Endothelial cell of umbilical vein (primary cell): ENCODE measurements at regions not wholly inside any gene's neighbourhood (a gene's known extent, or its start where the extent isn't known, plus 50 kb on each side); places are given as distances from the start of the nearest gene placed in this dataset.

Source experiments
- BruUV-seq: library from RNA; stranded (reverse); fragments of 400-500 nt; replicated peaks from 2 replicates; lab custom pipeline; 2021; lab: Mats Ljungman, UMichigan
- CTCF ChIA-PET: fragments of 300-600, 350-600 bp; sonication (Branson Sonifier 250); formaldehyde crosslinking; loops from one replicate; lab custom pipeline; 2021; ENCODE audit warnings: antibody characterized with exemption, inconsistent platforms; lab: Charles Lee
- POLR2A ChIA-PET: fragments of 300-600, 350-600 bp; sonication (Branson Sonifier 250); formaldehyde crosslinking; loops from one replicate; lab custom pipeline; 2021; ENCODE audit warnings: antibody characterized with exemption, inconsistent platforms; lab: Charles Lee
- DNase-seq: peaks from one replicate; pipeline ENCODE4 v3.0.0-alpha.2; 2011; ENCODE audit warnings: low read depth, low spot score
- FAIRE-seq: peaks from 2 replicates; lab custom pipeline; 2011; peaks lifted over from hg19 to GRCh38; lab: Jason Lieb, UNC
- H2AFZ ChIP-seq: 2 replicates; pipeline ENCODE4 v1.6.0; 2012; ENCODE audit warnings: low read depth, low read length, control low read depth, inconsistent platforms
- H3K27ac ChIP-seq: 2 replicates; pipeline ENCODE4 v1.5.1; 2011; ENCODE audit warnings: low read depth, mild to moderate bottlenecking, control low read depth, low read length, moderate library complexity; ENCODE audit not compliant: insufficient read depth
- H3K27me3 ChIP-seq, 2 experiments: 2 replicates each; pipeline versions ENCODE4 v1.6.0 to v1.6.1; 2011; ENCODE audit warnings: low read length in 2 of 2, mixed read lengths in 1 of 2; ENCODE audit not compliant: control insufficient read depth in 2 of 2, insufficient read depth in 2 of 2
- H3K36me3 ChIP-seq, 2 experiments: 2 replicates in 1 of 2; 3 replicates in 1 of 2; pipeline ENCODE4 v1.5.1; 2011; ENCODE audit warnings: low read length in 2 of 2, mild to moderate bottlenecking in 1 of 2, moderate library complexity in 1 of 2; ENCODE audit not compliant: control insufficient read depth in 2 of 2, insufficient read depth in 2 of 2; ENCODE audit errors: extremely low read depth in 1 of 2
- H3K4me1 ChIP-seq: 3 replicates; pipeline ENCODE4 v1.5.1; 2011; ENCODE audit warnings: mild to moderate bottlenecking, low read length; ENCODE audit not compliant: control insufficient read depth, insufficient read depth; ENCODE audit errors: extremely low read depth
- H3K4me2 ChIP-seq: 2 replicates; pipeline ENCODE4 v1.6.1; 2011; ENCODE audit warnings: low read length, control low read depth, mixed read lengths; ENCODE audit not compliant: insufficient read depth
- H3K4me3 ChIP-seq, 3 experiments: fragments of 200-600 bp in 1 of 3; sonication (generic), shearing (Covaris generic) in 1 of 3; replicated peaks in 1 of 3; 2 replicates each; pipeline ENCODE4 v1.5.1; 2011 to 2016; ENCODE audit warnings: control low read depth in 3 of 3, low read length in 3 of 3, mild to moderate bottlenecking in 2 of 3, inconsistent platforms in 1 of 3, low read depth in 1 of 3, moderate library complexity in 1 of 3; ENCODE audit not compliant: insufficient read depth in 1 of 3
- H3K79me2 ChIP-seq: 2 replicates; pipeline ENCODE4 v1.6.0; 2012; ENCODE audit warnings: low read length, inconsistent platforms; ENCODE audit not compliant: control insufficient read depth, insufficient read depth
- H3K9ac ChIP-seq: replicated peaks from 2 replicates; pipeline ENCODE3; 2011; ENCODE audit warnings: low read length, control low read depth; ENCODE audit not compliant: insufficient read depth; ENCODE audit errors: extremely low read depth
- H3K9me1 ChIP-seq: replicated peaks from 3 replicates; pipeline ENCODE4 v1.6.0; 2011; ENCODE audit warnings: mild to moderate bottlenecking, low read length; ENCODE audit not compliant: control insufficient read depth, insufficient read depth; ENCODE audit errors: extremely low read depth
- H3K9me3 ChIP-seq: replicated peaks from 2 replicates; pipeline ENCODE4 v1.5.1; 2012; ENCODE audit warnings: low read length, inconsistent platforms; ENCODE audit not compliant: control insufficient read depth, insufficient read depth
- H4K20me1 ChIP-seq: replicated peaks from 2 replicates; pipeline ENCODE3; 2011; ENCODE audit warnings: mild to moderate bottlenecking, low read length; ENCODE audit not compliant: control insufficient read depth, insufficient read depth; ENCODE audit errors: extremely low read depth
- EZH2 ChIP-seq: IDR thresholded peaks from 2 replicates; pipeline ENCODE4 v1.6.1; 2012; ENCODE audit warnings: borderline replicate concordance, low read depth, mild to moderate bottlenecking, moderate library complexity, low read length, inconsistent platforms; ENCODE audit not compliant: severe bottlenecking
- FOS ChIP-seq: IDR thresholded peaks from 2 replicates; pipeline ENCODE4 v1.6.1; 2011; ENCODE audit warnings: mild to moderate bottlenecking, low read length, moderate library complexity, borderline replicate concordance; ENCODE audit not compliant: insufficient read depth
- GATA2 ChIP-seq: IDR thresholded peaks from 2 replicates; pipeline ENCODE4 v1.7.0; 2011; ENCODE audit warnings: low read depth, mild to moderate bottlenecking, moderate library complexity, mixed read lengths, low read length; ENCODE audit not compliant: insufficient read length, insufficient read depth
- JUN ChIP-seq: IDR thresholded peaks from 2 replicates; pipeline ENCODE4 v1.6.1; 2011; ENCODE audit warnings: borderline replicate concordance, low read depth; ENCODE audit not compliant: insufficient read length, insufficient read depth
- MYC ChIP-seq: IDR thresholded peaks from one replicate; pipeline ENCODE4 v1.6.1; 2011; ENCODE audit warnings: mild to moderate bottlenecking, low read depth, low read length
- POLR2A ChIP-seq: IDR thresholded peaks from 2 replicates; pipeline ENCODE4 v1.6.1; 2012; ENCODE audit warnings: low read depth, mild to moderate bottlenecking, control low read depth, low read length
- POLR2AphosphoS5 ChIP-seq: IDR thresholded peaks from 2 replicates; pipeline ENCODE4 v1.6.1; 2012; ENCODE audit warnings: low read depth, mild to moderate bottlenecking, control low read depth, low read length, moderate library complexity; ENCODE audit not compliant: insufficient read depth
- dilution Hi-C: fragments of 300-500 bp; cut with MboI; formaldehyde crosslinking; loops from one replicate; pipeline ENCODE4 v1.15.0; 2019; ENCODE audit warnings: low sequenced_read_pairs; ENCODE audit not compliant: extremely low pct_ligation_motif_present
- intact Hi-C: fragments of 100-400 bp; cut with micrococcal nuclease; formaldehyde crosslinking; loops from one replicate; pipeline ENCODE4 v1.10.0; 2022
- TF ChIP-seq, protein P1 (sequence below): IDR thresholded peaks from 2 replicates; pipeline ENCODE4 v1.6.1; 2011; ENCODE audit not compliant: insufficient read depth, insufficient read length
- TF ChIP-seq, protein P2 (sequence below), 2 donors: IDR thresholded peaks; 1 replicate in 1 of 2; 2 replicates in 1 of 2; pipeline ENCODE4 v1.5.1; 2011; ENCODE audit warnings: low read length in 2 of 2, mild to moderate bottlenecking in 2 of 2, moderate library complexity in 2 of 2, control low read depth in 1 of 2, inconsistent platforms in 1 of 2, low read depth in 1 of 2; ENCODE audit not compliant: insufficient read depth in 1 of 2; ENCODE audit errors: extremely low read depth in 1 of 2

DNA sequence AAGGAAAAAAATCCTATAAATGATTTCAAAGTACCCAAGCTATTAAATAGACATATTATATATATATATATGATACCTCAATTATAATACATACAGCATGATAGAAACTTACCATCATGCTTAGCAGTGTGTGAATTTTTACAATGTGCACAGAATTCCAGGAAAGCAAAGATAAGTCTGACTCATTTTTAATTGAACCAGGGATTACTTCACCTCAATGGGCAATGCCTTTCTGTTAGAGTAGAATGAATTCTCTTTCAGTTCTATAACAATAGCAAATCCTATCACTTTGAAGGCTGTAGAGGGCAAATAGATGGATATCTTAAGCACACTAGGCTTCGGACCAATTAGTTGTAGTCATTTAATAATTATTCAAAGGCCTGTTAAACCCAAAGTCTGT lies 54.8 kb upstream of the P3H2 start:
- TF ChIP-seq POLR2AphosphoS5 = no peak
- TF ChIP-seq POLR2A = no peak
- no peak for TF ChIP-seq EZH2
- TF ChIP-seq FOS = no peak
- no peak for TF ChIP-seq GATA2
- no peak for TF ChIP-seq JUN
- TF ChIP-seq, protein P1, sequence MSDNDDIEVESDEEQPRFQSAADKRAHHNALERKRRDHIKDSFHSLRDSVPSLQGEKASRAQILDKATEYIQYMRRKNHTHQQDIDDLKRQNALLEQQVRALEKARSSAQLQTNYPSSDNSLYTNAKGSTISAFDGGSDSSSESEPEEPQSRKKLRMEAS = no peak
- no peak for TF ChIP-seq MYC
- TF ChIP-seq, protein P2, sequence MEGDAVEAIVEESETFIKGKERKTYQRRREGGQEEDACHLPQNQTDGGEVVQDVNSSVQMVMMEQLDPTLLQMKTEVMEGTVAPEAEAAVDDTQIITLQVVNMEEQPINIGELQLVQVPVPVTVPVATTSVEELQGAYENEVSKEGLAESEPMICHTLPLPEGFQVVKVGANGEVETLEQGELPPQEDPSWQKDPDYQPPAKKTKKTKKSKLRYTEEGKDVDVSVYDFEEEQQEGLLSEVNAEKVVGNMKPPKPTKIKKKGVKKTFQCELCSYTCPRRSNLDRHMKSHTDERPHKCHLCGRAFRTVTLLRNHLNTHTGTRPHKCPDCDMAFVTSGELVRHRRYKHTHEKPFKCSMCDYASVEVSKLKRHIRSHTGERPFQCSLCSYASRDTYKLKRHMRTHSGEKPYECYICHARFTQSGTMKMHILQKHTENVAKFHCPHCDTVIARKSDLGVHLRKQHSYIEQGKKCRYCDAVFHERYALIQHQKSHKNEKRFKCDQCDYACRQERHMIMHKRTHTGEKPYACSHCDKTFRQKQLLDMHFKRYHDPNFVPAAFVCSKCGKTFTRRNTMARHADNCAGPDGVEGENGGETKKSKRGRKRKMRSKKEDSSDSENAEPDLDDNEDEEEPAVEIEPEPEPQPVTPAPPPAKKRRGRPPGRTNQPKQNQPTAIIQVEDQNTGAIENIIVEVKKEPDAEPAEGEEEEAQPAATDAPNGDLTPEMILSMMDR (IDR thresholded peaks at IDR 0.05; ENCODE audit: extremely low read depth in 1 of 2, insufficient read depth in 1 of 2, low read depth in 1 of 2, low read length in 2 of 2) = no peak
- H3K27me3 ChIP-seq = no peaks in the 10 kb centered on the region
- H3K79me2 ChIP-seq = no peaks in the 10 kb centered on the region
- ChIA-PET CTCF (interaction anchor here (1.2 to 1.6 kb wide), 2 partner anchors 20 to 147 kb away, joined by 3 to 5 read pairs; partner anchors contain the start of gene CLDN1), POLR2A (no interaction called here)
- no peak overlapping the region for H3K4me2 ChIP-seq
- no peak overlapping the region for H3K9ac ChIP-seq
- no peaks in the 10 kb centered on the region for H3K9me3 ChIP-seq
- dilution Hi-C loops = no loop called here
- H3K9me1 ChIP-seq = no peaks in the 10 kb centered on the region
- no peaks in the 10 kb centered on the region for H3K4me1 ChIP-seq
- H3K36me3 ChIP-seq = no peaks in the 10 kb centered on the region
- H2AFZ ChIP-seq = no peak overlapping the region
- no peak overlapping the region for H3K27ac ChIP-seq
- no peak for DNase-seq
- H3K4me3 ChIP-seq = no peak overlapping the region
- no peak for FAIRE-seq
- intact Hi-C loops = no loop called here
- no TSS peak for BruUV-seq
- H4K20me1 ChIP-seq = no peaks in the 10 kb centered on the region
